GM18526 (cell line): ENCODE measurements at regions not wholly inside any gene's neighbourhood (a gene's known extent, or its start where the extent isn't known, plus 50 kb on each side); places are given as distances from the start of the nearest gene placed in this dataset.
A peak's percentile ranks its signal among the peaks of the same experiment; 100 is the strongest.

Experiments
- POLR2A ChIP-seq: IDR thresholded peaks from 3 replicates; pipeline ENCODE4 v1.6.1; 2011; ENCODE audit not compliant: insufficient read length; ENCODE audit errors: extremely low read depth

DNA sequence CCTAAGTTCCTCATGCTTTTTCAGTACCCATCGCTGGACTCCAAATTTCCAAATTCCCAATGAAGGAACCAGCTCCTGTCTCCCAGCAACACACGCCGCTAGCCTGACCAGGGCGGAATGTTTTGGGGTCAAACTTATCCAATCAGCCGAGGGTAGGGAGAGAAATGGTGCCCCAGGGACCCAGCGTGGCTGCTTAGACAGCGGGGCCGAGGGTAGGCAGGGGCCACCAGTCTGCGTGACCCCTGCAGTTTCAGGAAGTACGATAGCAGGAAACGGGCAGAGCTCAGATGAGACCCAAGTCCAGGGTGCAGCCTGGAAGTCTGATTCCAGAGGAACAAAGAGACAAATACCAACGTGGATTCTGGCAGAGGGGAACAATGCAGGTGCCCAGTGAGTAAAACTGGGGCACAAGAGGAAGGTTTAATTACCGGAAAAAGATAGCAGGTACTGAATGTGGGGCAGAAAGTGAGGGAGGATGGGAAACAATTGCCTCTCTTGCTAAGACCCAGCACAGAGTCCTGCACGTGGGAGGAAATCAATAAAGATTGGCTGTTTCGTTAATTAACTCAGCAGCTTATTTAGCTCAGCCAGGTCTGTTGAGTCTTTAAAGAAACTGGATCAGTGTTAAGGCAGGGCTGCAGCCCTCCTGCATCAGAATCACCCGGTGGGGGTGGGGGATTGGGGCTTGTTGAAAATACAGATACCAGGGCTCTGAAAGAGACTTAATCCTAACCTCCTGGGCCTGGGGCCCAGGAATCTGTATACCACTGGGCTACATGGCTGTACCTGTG lies 50.4 kb upstream of the NFE2L3 start:
- TF ChIP-seq POLR2A, result peak; percentile 47

DNA sequence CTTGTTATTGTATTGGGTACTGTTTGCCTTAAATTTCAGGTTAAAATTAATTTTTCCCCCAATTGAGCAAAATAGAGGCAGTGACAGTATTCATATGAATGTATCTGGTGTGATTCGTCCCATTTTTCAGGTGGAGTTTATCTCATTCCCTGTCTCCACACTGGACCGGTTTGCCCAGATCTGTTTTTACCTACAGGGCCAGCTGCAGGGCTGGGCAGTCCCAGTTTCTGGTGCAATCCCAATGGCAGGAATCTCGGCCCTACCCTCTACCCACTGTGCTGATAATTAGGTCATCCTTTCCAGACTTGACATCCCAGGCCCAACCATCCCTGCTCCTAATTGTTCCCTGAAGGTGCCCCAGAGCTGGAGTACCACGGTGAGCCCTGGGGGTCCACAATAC lies 49.8 kb upstream of the NFE2L3 start:
- TF ChIP-seq POLR2A, result no peak
